Upper lobe of left lung (tissue), 4 donors: ENCODE measurements at regions not wholly inside any gene's neighbourhood (a gene's known extent, or its start where the extent isn't known, plus 50 kb on each side); places are given as distances from the start of the nearest gene placed in this dataset.

Source experiments
- CTCF ChIP-seq, 6 experiments: fragments of 450-650 bp in 4 of 6; fragments of 200-600 bp in 2 of 6; sonication (generic) in 2 of 6; IDR thresholded peaks; one replicate each; pipeline ENCODE4 v1.5.1; 2016 to 2019; ENCODE audit warnings: antibody characterized with exemption in 6 of 6
- EP300 ChIP-seq, 4 donors: sonication (generic); formaldehyde crosslinking; IDR thresholded peaks; one replicate each; pipeline ENCODE4 v1.5.1; 2017; ENCODE audit warnings: antibody characterized with exemption in 4 of 4, control low read depth in 2 of 4

GRCh38 chr2:224133387-224133786 is 94.3 kb upstream of the SERPINE2 start:
- no peak for TF ChIP-seq CTCF (IDR thresholded peaks at IDR 0.05)
- no peak for TF ChIP-seq EP300 (IDR thresholded peaks at IDR 0.05)
